ENCODE measurements at regions not wholly inside any gene's neighbourhood (a gene's known extent, or its start where the extent isn't known, plus 50 kb on each side); places are given as distances from the start of the nearest gene placed in this dataset.
"Not testable (repeated sequence)": the region's sequence is repeated elsewhere in the genome, so short reads cannot be mapped to it uniquely, and the experiment has no call there.

DNA sequence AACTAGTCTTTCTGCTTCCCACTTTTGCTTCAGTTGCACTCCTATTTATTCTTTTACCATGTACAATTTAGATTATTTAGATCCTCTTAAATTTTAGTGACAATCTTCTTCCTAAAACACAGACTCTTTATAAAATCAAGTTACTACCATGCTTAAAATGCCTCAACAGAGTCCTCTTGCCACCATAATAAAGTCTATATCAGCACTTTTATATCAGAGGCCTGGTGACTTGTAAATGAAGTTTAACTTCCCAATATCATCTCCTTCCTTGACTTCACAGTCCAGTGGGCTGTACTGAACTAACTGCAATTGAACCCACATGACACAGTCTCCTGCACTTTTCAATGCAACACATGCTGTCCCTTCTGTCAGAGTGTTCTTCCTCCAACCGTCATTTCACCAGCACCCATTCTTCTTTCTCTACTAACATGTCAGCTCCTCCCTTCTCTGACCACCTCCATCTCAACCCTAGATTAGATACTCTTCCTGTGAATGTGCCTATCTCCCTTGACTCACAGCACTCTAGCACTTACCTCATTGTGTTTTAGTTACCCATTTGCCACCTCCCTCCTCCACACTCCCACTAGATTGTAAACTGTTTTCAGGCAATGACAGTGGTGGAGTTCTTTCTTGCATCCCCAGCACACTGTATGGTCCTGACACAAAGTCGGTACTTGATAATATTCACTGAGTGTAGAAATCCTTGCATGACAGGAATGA, 414.9 kb downstream of the SATB2 start:
- Histone ChIP-seq H3K27ac (no peak overlapping the region), H3K4me1 (no peaks in the 10 kb centered on the region), H3K9me3 (no peaks in the 10 kb centered on the region), H3K27me3 (no peaks in the 10 kb centered on the region), H3K36me3 (no peaks in the 10 kb centered on the region), H3K4me3 (no peak overlapping the region)
- no peak for DNase-seq (ENCODE audit: low spot score)
- TF ChIP-seq, protein P1, sequence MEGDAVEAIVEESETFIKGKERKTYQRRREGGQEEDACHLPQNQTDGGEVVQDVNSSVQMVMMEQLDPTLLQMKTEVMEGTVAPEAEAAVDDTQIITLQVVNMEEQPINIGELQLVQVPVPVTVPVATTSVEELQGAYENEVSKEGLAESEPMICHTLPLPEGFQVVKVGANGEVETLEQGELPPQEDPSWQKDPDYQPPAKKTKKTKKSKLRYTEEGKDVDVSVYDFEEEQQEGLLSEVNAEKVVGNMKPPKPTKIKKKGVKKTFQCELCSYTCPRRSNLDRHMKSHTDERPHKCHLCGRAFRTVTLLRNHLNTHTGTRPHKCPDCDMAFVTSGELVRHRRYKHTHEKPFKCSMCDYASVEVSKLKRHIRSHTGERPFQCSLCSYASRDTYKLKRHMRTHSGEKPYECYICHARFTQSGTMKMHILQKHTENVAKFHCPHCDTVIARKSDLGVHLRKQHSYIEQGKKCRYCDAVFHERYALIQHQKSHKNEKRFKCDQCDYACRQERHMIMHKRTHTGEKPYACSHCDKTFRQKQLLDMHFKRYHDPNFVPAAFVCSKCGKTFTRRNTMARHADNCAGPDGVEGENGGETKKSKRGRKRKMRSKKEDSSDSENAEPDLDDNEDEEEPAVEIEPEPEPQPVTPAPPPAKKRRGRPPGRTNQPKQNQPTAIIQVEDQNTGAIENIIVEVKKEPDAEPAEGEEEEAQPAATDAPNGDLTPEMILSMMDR (IDR thresholded peaks at IDR 0.05): no peak

DNA sequence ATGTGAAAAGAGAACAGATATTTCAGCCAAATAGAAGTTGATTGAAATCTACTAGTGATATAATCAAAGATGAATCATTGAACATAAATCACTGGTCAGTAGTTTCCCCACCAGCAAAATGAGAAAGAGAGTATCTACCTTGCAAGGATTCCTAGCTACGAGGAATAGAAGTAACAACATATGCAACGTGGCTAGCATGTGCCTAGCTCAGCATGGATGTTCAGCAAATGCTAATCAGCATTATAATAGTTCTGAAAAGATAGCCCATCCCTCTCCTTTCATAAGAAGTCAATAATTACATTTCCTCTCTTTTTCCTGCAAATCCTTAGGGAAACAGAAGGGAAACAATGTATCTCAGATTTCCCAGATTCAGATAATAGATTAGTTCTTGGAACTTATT, 417.2 kb downstream of the SATB2 start:
- Histone ChIP-seq H3K27me3 (no peaks in the 10 kb centered on the region), H3K36me3 (no peaks in the 10 kb centered on the region), H3K9me3 (no peaks in the 10 kb centered on the region), H3K27ac (no peak overlapping the region), H3K4me1 (no peaks in the 10 kb centered on the region), H3K4me3 (no peak overlapping the region)
- TF ChIP-seq, protein P1 (IDR thresholded peaks at IDR 0.05): no peak
- no peak for DNase-seq (ENCODE audit: low spot score)

DNA sequence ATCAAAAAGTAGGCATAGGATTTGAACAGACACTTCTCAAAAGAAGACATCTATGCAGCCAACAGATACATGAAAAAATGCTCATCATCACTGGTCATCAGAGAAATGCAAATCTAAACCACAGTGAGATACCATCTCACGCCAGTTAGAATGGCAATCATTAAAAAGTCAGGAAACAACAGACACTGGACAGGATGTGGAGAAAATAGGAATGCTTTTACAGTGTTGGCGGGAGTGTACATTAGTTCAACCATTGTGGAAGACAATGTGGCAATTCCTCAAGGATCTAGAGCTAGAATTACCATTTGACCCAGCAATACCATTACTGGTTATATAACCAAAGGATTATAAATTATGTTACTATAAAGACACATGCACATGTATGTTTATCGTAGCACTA, 424.0 kb downstream of the SATB2 start:
- H3K27me3 ChIP-seq; H3K27ac ChIP-seq; H3K36me3 ChIP-seq; H3K4me3 ChIP-seq; DNase-seq (ENCODE audit: low spot score); H3K9me3 ChIP-seq; H3K4me1 ChIP-seq: not testable (repeated sequence)

DNA sequence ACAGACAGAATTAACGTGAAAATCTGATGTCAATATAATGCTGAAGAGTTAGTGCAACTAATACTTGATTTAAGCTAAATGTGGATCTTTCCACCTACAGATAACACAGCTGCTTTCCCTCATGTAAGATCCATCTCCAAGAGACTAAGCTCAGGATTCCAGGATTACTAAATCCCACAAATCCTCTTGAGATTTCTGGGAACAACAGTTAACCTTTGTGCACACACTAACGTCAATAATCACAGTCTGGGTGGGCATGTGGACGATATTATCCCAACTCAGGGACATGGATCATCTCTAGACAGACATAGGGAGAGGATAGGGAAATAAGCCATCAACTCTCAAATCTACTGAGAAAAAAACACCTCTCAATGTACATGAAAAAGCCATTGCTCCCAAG, 432.6 kb downstream of the SATB2 start:
- TF ChIP-seq, protein P1 (IDR thresholded peaks at IDR 0.05): no peak
- H3K9me3 ChIP-seq: no peaks in the 10 kb centered on the region
- H3K4me1 ChIP-seq: no peaks in the 10 kb centered on the region
- H3K27me3 ChIP-seq: no peaks in the 10 kb centered on the region
- no peak for DNase-seq (ENCODE audit: low spot score)
- no peak overlapping the region for H3K4me3 ChIP-seq
- no peaks in the 10 kb centered on the region for H3K36me3 ChIP-seq
- H3K27ac ChIP-seq: no peak overlapping the region

DNA sequence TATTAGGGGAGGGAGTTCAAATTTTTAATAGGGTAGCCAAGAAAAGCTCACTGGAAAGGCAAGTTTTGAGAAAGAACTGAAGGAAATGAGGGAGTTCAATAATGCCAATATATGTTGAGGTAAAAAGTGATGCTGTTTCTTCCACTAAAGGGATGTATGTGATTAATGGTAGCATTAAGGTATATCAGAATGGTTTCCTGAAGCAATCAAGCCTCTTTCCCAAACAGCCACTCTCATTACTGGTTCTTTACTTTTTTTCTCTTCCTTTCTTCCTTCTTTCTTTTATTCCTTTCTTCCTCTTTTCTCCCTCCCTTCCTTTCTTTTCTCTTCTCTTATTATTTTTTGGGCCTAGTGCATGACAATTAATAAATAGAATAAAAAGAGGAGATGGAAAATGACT, 433.5 kb downstream of the SATB2 start:
- Histone ChIP-seq H3K27ac (no peak overlapping the region), H3K36me3 (no peaks in the 10 kb centered on the region), H3K9me3 (no peaks in the 10 kb centered on the region), H3K4me1 (no peaks in the 10 kb centered on the region), H3K4me3 (no peak overlapping the region), H3K27me3 (no peaks in the 10 kb centered on the region)
- TF ChIP-seq, protein P1 (IDR thresholded peaks at IDR 0.05): no peak
- no peak for DNase-seq (ENCODE audit: low spot score)

DNA sequence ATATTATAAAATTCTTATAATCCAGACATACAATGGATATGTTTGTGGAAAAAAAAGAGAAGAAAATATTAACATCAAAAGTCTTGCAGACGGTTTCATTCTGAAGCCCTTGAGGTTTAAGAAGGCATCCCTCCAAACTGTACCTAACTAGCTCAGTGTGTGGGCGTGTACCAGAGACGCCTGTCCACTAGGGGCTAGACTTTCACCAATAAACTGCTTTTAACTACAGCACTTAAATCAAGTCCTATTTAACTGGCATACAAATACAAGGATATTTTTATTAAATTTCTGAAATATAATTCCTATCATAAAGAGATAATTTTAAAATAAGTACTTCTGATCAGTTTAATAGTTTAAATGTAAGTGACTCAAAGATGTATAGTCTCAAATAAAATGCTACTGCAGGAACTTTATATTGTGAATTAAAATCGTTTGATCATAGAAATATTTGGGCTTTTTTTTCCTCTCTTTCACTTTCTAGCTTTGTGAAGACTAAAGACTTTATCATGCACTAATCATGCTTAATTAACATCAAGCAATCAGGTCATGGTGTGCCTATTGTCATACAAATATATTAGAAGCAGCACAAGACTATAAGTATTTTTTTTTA, 437.7 kb downstream of the SATB2 start:
- DNase-seq (ENCODE audit: low spot score): no peak
- TF ChIP-seq, protein P1 (IDR thresholded peaks at IDR 0.05): peak in 1 of 2 donors; percentile 14
- Histone ChIP-seq H3K36me3 (no peaks in the 10 kb centered on the region), H3K27me3 (no peaks in the 10 kb centered on the region), H3K27ac (no peak overlapping the region), H3K4me3 (no peak overlapping the region), H3K4me1 (no peaks in the 10 kb centered on the region), H3K9me3 (no peaks in the 10 kb centered on the region)

Data from right atrium auricular region (tissue), 2 donors.